ENCODE measurements at regions not wholly inside any gene's neighbourhood (a gene's known extent, or its start where the extent isn't known, plus 50 kb on each side); places are given as distances from the start of the nearest gene placed in this dataset.

GRCh38 chr21:18144339-18144738 is 100.3 kb upstream of the CHODL start:
- TF ChIP-seq CTCF (IDR thresholded peaks at IDR 0.05) (no peak), EP300 (IDR thresholded peaks at IDR 0.05) (no peak)
